ENCODE measurements at regions not wholly inside any gene's neighbourhood (a gene's known extent, or its start where the extent isn't known, plus 50 kb on each side); places are given as distances from the start of the nearest gene placed in this dataset.

DNA sequence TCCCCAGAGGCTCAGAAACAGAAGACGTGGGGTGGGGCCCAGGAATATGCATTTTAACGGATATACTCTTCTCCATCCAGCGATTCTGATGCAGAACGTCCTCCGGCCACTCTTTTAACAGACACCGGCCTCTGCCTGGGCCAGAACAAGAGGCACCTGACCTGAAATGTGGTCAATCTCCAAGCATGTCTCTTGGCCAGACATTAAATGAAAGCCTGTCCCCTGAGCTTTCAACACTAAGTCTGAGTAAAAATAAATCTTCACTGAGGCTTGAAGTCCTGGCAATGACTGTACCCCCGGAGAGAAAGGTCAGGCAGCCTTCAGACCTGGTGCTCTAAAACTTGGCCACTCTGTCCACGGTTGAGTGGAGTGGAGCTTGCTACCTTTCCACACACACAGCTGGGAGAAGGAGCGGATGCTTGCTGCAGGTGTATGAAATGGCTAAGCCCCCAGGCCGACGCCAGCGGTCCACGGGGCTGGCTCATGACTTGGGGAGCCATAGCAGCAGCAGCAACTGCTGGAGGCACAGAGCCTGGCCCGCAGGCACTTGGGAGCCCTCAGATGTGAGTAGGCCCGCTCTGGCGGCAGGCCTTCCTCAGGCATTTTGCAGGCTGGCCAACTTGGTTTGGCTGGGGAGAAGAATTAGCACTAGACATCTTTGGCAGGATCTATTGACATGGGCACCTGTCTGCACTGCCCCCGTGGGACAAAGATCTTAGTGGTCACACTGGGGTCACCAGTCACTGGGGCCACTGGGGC lies 79.7 kb downstream of the TMEM17 start:
- DNase-seq (ENCODE audit: low read depth) = no peak
- no peak overlapping the region for H3K4me3 ChIP-seq (ENCODE audit: low read depth, low read length)
- TF ChIP-seq, protein P1, sequence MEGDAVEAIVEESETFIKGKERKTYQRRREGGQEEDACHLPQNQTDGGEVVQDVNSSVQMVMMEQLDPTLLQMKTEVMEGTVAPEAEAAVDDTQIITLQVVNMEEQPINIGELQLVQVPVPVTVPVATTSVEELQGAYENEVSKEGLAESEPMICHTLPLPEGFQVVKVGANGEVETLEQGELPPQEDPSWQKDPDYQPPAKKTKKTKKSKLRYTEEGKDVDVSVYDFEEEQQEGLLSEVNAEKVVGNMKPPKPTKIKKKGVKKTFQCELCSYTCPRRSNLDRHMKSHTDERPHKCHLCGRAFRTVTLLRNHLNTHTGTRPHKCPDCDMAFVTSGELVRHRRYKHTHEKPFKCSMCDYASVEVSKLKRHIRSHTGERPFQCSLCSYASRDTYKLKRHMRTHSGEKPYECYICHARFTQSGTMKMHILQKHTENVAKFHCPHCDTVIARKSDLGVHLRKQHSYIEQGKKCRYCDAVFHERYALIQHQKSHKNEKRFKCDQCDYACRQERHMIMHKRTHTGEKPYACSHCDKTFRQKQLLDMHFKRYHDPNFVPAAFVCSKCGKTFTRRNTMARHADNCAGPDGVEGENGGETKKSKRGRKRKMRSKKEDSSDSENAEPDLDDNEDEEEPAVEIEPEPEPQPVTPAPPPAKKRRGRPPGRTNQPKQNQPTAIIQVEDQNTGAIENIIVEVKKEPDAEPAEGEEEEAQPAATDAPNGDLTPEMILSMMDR (IDR thresholded peaks at IDR 0.05; ENCODE audit: control insufficient read depth, extremely low read depth, insufficient read depth) = no peak

DNA sequence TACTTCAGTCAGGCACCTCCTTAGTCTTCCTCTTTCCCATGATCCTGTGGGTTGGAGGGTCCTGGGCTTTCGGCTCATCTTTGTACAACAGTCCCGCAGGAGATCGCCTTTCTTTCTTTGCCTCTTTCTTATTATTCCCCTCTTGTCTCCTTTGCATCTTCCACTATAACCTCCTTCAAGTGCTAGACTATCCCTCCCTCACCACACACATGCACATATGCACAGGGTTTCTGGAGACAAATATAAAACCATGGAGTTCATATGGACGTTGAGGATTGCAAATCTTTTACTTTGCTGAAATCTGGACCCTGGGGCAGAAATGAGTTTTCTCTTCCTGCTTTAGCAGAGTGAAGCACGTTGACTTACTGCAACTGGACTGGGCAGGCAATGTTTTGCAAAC lies 80.3 kb downstream of the TMEM17 start:
- no peak overlapping the region for H3K4me3 ChIP-seq (ENCODE audit: low read depth, low read length)
- DNase-seq (ENCODE audit: low read depth) = no peak

DNA sequence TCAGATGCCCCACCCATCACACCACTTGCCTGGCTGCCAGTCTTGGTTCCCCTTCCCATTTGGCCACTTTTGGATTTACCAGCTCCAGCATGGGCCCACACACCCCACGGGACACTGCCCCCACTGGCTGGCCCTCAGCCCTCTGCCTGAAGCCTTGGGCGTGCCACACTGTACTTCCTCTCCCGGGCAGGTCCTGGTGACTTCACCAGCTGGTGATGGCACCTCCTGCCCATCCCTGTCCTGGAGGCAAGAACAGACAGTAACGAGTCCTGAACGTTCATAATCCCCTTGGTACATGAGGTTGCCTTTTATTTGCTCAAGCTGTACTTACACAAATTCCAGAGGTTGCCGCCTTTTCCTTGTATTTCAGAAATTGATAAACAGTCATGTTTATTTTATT lies 81.1 kb downstream of the TMEM17 start:
- TF ChIP-seq, protein P1 (IDR thresholded peaks at IDR 0.05; ENCODE audit: control insufficient read depth, extremely low read depth, insufficient read depth) = no peak
- H3K4me3 ChIP-seq (ENCODE audit: low read depth, low read length) = no peak overlapping the region
- DNase-seq (ENCODE audit: low read depth) = no peak

More for the DNA sequence above, 80.3 kb downstream of the TMEM17 start:
- TF ChIP-seq, protein P1 (IDR thresholded peaks at IDR 0.05; ENCODE audit: control insufficient read depth, extremely low read depth, insufficient read depth) = no peak

DNA sequence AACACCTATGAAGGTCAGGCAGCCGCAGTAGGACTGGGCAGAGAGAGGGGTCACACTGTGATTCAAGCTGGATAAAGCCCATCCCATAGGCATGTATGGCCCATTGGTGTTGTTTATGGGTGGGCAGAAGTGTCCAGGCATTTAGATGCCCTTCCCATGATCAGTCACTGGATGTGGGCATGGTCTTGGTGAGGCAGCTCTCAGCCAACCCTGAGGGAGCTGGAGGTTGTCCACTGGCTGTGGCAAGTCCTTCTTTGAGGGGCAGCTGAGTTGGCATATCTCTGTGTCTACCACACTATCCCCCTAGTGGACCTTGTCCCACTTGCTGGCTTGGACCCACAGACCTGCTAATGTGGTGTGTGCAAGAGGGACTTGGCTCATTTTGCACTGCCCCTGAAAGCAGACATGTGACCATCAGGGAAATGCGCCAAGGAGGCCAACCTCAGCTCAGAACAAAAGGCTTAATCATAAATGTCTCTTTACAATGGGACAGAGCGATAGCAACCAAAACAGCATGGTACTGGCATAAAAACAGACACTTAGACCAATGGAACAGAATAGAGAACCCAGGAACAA lies 82.0 kb downstream of the TMEM17 start:
- TF ChIP-seq, protein P1 (IDR thresholded peaks at IDR 0.05; ENCODE audit: control insufficient read depth, extremely low read depth, insufficient read depth) = no peak
- H3K4me3 ChIP-seq (ENCODE audit: low read depth, low read length) = no peak overlapping the region
- DNase-seq (ENCODE audit: low read depth) = no peak

DNA sequence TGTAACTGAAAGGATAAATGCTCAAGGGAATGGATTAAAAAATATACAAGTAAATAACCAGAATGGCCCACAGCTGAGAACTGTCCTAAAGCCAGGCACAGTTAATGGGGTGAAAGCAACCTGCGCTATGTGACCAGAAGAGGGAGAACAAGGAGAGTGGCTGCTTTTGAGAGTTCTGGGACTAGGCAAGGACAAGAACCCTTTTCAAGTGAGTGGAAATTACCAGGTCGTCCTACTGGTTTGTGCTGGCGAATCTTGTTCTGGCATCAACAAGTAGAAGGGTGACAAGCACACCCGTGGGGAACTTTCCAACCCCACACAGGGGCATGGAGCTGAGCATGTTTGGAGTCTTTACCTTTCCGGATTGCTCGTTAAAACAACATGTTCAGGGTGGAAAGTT lies 82.8 kb downstream of the TMEM17 start:
- TF ChIP-seq, protein P1 (IDR thresholded peaks at IDR 0.05; ENCODE audit: control insufficient read depth, extremely low read depth, insufficient read depth) = peak; percentile 21; the same call in 1 of the 2 replicates
- H3K4me3 ChIP-seq (ENCODE audit: low read depth, low read length) = no peak overlapping the region
- DNase-seq (ENCODE audit: low read depth) = no peak

DNA sequence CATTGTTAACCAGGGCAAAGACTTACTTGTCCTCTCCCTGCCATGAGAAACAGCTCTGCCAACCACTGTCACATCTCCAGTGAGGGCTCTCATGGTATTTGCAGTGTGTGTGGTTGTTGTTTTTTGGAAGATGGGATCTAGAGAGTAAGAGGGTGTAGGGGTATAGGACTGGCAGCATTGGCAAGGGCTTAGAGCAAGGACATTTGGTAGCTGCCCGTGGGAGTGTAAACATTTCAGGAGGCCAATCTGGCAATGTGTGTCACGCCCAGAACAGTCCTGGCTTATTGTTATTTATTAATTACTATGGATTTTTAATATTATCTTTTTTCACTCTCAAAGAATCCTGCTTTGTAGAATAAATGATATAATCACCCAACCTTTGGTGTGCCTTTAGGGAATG lies 90.5 kb downstream of the TMEM17 start:
- no peak for DNase-seq (ENCODE audit: low read depth)
- TF ChIP-seq, protein P1 (IDR thresholded peaks at IDR 0.05; ENCODE audit: control insufficient read depth, extremely low read depth, insufficient read depth) = no peak
- no peak overlapping the region for H3K4me3 ChIP-seq (ENCODE audit: low read depth, low read length)
